OCI-LY1 (cell line): ENCODE measurements at regions not wholly inside any gene's neighbourhood (a gene's known extent, or its start where the extent isn't known, plus 50 kb on each side); places are given as distances from the start of the nearest gene placed in this dataset.

ENCODE experiments used
- H2AFZ ChIP-seq: fragments of 200-600 bp; sonication (generic), shearing (Covaris generic); 2 replicates; pipeline ENCODE4 v1.6.0; 2014; ENCODE audit warnings: antibody characterized with exemption, mild to moderate bottlenecking, low read length
- H3F3A ChIP-seq: fragments of 200-600 bp; sonication (generic), shearing (Covaris generic); 2 replicates; pipeline ENCODE4 v1.6.0; 2014; ENCODE audit warnings: mild to moderate bottlenecking, antibody characterized with exemption, low read length, moderate library complexity; ENCODE audit not compliant: insufficient read depth
- H3K27ac ChIP-seq: fragments of 200-600 bp; sonication (generic); 2 replicates; pipeline ENCODE4 v1.5.1; 2014; ENCODE audit warnings: low read length, mixed run types, mild to moderate bottlenecking, low read depth; ENCODE audit not compliant: poor library complexity, severe bottlenecking
- H3K27me3 ChIP-seq: fragments of 200-600 bp; sonication (generic); 2 replicates; pipeline ENCODE4 v1.6.0; 2014; ENCODE audit warnings: antibody characterized with exemption, mild to moderate bottlenecking, low read length, moderate library complexity; ENCODE audit not compliant: insufficient read depth
- H3K36me3 ChIP-seq: fragments of 200-600 bp; sonication (generic); 2 replicates; pipeline ENCODE4 v1.6.1; 2014; ENCODE audit warnings: mild to moderate bottlenecking, antibody characterized with exemption, low read length, moderate library complexity, mixed read lengths; ENCODE audit not compliant: insufficient read depth
- H3K4me1 ChIP-seq: fragments of 200-600 bp; sonication (generic); 2 replicates; pipeline ENCODE4 v1.5.1; 2014; ENCODE audit warnings: mild to moderate bottlenecking, low read length, moderate library complexity; ENCODE audit not compliant: insufficient read depth, severe bottlenecking
- H3K4me2 ChIP-seq: fragments of 200-600 bp; sonication (generic), shearing (Covaris generic); 2 replicates; pipeline ENCODE4 v1.6.1; 2014; ENCODE audit warnings: low read length
- H3K4me3 ChIP-seq: fragments of 200-600 bp; sonication (generic); 2 replicates; pipeline ENCODE4 v1.5.1; 2014; ENCODE audit warnings: low read length, low read depth, mild to moderate bottlenecking, mixed read lengths; ENCODE audit not compliant: poor library complexity, severe bottlenecking
- H3K79me2 ChIP-seq: fragments of 200-600 bp; shearing (Covaris generic); 2 replicates; pipeline ENCODE4 v1.6.1; 2016; ENCODE audit warnings: mixed run types, low read length, mixed read lengths; ENCODE audit not compliant: insufficient read depth
- H3K9ac ChIP-seq: fragments of 200-600 bp; sonication (generic), shearing (Covaris generic); 2 replicates; pipeline ENCODE4 v1.6.1; 2014; ENCODE audit warnings: mild to moderate bottlenecking, low read length, mixed read lengths
- H3K9me2 ChIP-seq: fragments of 200-600 bp; sonication (generic), shearing (Covaris generic); 2 replicates; pipeline ENCODE4 v1.6.1; 2014; ENCODE audit warnings: low read depth, mild to moderate bottlenecking, low read length, mixed read lengths
- H3K9me3 ChIP-seq: fragments of 200-600 bp; shearing (Covaris generic); 2 replicates; pipeline ENCODE4 v1.6.1; 2014; ENCODE audit warnings: low read length, mixed read lengths
- H4K20me1 ChIP-seq: fragments of 200-600 bp; sonication (generic), shearing (Covaris generic); 2 replicates; pipeline ENCODE4 v1.6.0; 2016; ENCODE audit warnings: mild to moderate bottlenecking, low read length; ENCODE audit not compliant: insufficient read depth
- EZH2 ChIP-seq: fragments of 200-600 bp; sonication (generic), shearing (Covaris generic); IDR thresholded peaks from 2 replicates; pipeline ENCODE4 v1.8.0; 2017; ENCODE audit warnings: borderline replicate concordance, mixed run types, mild to moderate bottlenecking, antibody characterized with exemption, low read length, moderate library complexity, mixed read lengths
- TF ChIP-seq, protein P1 (sequence below): fragments of 200-600 bp; sonication (generic), shearing (Covaris generic); IDR thresholded peaks from 2 replicates; pipeline ENCODE4 v1.5.1; 2017; ENCODE audit warnings: mild to moderate bottlenecking, antibody characterized with exemption, low read length, moderate library complexity, mixed read lengths

DNA sequence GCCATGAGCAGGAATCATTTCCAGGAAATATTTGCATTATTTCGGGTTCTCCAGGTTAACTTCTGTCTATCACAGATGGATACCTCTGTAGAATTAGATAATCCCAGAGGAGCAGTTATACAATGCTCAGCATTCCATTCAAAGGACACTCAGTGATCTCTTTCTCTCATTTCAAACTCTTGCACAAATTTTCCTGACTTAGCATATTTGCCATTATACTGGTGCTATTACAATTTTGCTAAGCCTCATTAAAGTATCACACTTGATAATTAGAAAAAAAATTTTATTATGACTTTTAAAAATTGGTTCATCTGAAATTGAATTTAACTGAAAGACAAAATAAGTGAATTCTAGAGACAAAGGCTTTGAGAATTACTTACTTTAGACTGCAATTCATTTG, 469.0 kb downstream of the EPHA3 start:
- H3K36me3 ChIP-seq = no peaks in the 10 kb centered on the region
- TF ChIP-seq, protein P1, sequence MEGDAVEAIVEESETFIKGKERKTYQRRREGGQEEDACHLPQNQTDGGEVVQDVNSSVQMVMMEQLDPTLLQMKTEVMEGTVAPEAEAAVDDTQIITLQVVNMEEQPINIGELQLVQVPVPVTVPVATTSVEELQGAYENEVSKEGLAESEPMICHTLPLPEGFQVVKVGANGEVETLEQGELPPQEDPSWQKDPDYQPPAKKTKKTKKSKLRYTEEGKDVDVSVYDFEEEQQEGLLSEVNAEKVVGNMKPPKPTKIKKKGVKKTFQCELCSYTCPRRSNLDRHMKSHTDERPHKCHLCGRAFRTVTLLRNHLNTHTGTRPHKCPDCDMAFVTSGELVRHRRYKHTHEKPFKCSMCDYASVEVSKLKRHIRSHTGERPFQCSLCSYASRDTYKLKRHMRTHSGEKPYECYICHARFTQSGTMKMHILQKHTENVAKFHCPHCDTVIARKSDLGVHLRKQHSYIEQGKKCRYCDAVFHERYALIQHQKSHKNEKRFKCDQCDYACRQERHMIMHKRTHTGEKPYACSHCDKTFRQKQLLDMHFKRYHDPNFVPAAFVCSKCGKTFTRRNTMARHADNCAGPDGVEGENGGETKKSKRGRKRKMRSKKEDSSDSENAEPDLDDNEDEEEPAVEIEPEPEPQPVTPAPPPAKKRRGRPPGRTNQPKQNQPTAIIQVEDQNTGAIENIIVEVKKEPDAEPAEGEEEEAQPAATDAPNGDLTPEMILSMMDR = no peak
- no peak for TF ChIP-seq EZH2
- no peak overlapping the region for H2AFZ ChIP-seq
- H3K79me2 ChIP-seq = no peaks in the 10 kb centered on the region
- H3K4me1 ChIP-seq = no peaks in the 10 kb centered on the region
- no peak overlapping the region for H3K4me3 ChIP-seq
- no peaks in the 10 kb centered on the region for H3K9me2 ChIP-seq
- no peaks in the 10 kb centered on the region for H3F3A ChIP-seq
- H3K9me3 ChIP-seq = no peaks in the 10 kb centered on the region
- no peak overlapping the region for H3K9ac ChIP-seq
- H4K20me1 ChIP-seq = no peaks in the 10 kb centered on the region
- no peaks in the 10 kb centered on the region for H3K27me3 ChIP-seq
- no peak overlapping the region for H3K27ac ChIP-seq
- H3K4me2 ChIP-seq = no peak overlapping the region

DNA sequence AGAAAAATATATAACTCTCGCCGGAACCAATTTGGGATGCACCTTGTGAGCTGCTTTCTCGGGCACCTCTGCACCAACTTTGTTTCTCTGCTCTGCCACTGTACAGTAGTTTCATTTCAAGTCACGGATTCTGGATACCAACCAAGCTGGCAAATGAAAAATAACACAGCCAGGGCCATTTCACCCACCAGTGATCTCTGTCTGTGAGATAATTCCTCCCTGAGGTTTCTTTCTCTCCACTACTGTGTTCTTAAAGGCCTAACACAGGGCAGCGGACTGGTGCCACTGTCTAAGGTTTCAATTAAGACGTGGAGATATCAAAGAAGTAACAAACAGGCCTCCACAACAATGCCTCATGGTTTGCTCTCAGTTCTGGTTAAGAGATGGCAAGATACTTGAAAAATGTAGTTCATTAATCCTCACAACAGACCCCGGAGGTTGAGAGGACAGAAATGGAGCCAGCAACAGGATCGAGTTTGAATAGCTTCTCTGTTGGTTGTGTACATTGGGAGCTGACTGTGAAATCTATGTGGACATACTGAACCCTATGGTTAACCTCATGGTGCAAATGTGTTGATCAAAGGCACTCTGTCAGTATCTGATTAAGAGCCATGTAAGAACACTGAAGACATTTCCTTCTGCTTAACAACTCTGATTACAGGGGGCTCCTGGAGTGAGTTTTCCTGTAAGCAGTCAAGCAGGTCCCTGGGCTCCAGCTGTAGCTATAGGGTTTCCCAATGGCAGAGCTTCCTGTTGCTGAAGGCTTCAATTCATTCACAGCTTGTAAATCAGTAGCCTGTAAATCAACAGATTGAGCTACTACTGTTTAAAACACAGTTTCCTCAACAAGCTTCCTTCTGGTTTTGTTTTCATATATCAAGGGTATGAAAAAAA, 470.5 kb downstream of the EPHA3 start:
- H3K79me2 ChIP-seq = no peaks in the 10 kb centered on the region
- no peaks in the 10 kb centered on the region; the same call in 1 of the 2 replicates for H3F3A ChIP-seq
- H2AFZ ChIP-seq = no peak overlapping the region
- H3K4me3 ChIP-seq = no peak overlapping the region
- H3K27ac ChIP-seq = no peak overlapping the region
- no peaks in the 10 kb centered on the region for H3K36me3 ChIP-seq
- no peaks in the 10 kb centered on the region for H3K9me3 ChIP-seq
- no peaks in the 10 kb centered on the region for H4K20me1 ChIP-seq
- H3K9ac ChIP-seq = no peak overlapping the region
- TF ChIP-seq EZH2 = no peak
- H3K4me2 ChIP-seq = no peak overlapping the region
- no peaks in the 10 kb centered on the region for H3K27me3 ChIP-seq
- H3K9me2 ChIP-seq = no peaks in the 10 kb centered on the region
- H3K4me1 ChIP-seq = no peaks in the 10 kb centered on the region

DNA sequence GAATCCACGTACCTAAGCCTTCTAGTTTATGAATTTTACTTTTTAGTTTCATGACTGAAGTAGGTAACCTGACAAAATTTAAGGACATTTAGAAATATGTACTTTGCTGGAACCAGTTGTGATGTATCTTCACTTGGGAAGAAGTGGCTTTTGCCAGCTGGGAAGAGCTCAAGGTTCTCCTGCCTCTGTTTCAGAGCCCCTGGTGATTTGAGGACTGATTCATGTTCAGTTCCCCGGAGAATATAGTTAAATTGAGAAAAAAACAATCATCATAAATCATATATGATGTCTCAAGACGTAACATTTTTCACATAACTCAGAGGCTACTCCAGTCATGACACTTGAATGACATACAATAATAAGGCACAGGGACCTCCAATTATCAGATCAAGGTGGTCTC, 473.4 kb downstream of the EPHA3 start:
- no peaks in the 10 kb centered on the region for H3K4me1 ChIP-seq
- H3K9ac ChIP-seq = no peak overlapping the region
- TF ChIP-seq EZH2 = no peak
- TF ChIP-seq, protein P1 = no peak
- no peaks in the 10 kb centered on the region for H3K27me3 ChIP-seq
- no peak overlapping the region for H3K27ac ChIP-seq
- no peak overlapping the region for H2AFZ ChIP-seq
- H3K79me2 ChIP-seq = no peaks in the 10 kb centered on the region
- no peaks in the 10 kb centered on the region for H3K9me3 ChIP-seq
- H3K4me2 ChIP-seq = no peak overlapping the region
- H3K36me3 ChIP-seq = no peaks in the 10 kb centered on the region
- no peaks in the 10 kb centered on the region; the same call in 1 of the 2 replicates for H3F3A ChIP-seq
- no peaks in the 10 kb centered on the region for H3K9me2 ChIP-seq
- no peaks in the 10 kb centered on the region for H4K20me1 ChIP-seq
- H3K4me3 ChIP-seq = no peak overlapping the region
